ENCODE measurements at regions not wholly inside any gene's neighbourhood (a gene's known extent, or its start where the extent isn't known, plus 50 kb on each side); places are given as distances from the start of the nearest gene placed in this dataset.

DNA sequence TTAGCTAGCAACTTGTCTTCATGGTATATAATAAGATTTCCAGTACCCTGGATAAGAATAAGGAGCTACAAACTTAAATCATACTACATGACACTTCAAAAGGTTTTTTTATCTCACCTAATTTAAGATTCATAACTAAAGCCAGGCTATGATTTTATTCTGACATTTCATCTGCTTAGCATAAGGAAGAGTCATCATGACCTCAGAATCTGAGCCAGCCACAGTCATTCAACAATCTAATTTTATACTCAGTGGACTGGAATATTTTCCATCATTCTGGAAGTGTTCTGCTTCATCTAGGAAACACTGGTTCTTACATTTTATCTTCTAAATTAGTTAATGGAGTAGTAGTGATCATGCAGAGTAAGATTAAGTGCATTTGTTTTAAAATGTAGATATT is 102.1 kb upstream of the KCND2 start:
- no peak for TF ChIP-seq CTCF (IDR thresholded peaks at IDR 0.05)
- TF ChIP-seq POLR2A (IDR thresholded peaks at IDR 0.05): no peak
